Ovary (tissue), 7 donors: ENCODE measurements at regions not wholly inside any gene's neighbourhood (a gene's known extent, or its start where the extent isn't known, plus 50 kb on each side); places are given as distances from the start of the nearest gene placed in this dataset. TPM values are rescaled to one million over a fixed set of nuclear protein-coding genes. Genes with fewer than 3 reads are reported as not detected.
"Not testable (repeated sequence)": the region's sequence is repeated elsewhere in the genome, so short reads cannot be mapped to it uniquely, and the experiment has no call there.

ENCODE experiments used
- DNase-seq, 5 donors: peaks; one replicate each; pipeline ENCODE4 v3.0.0-alpha.2; 2019 to 2020
- H3K27ac ChIP-seq, 2 donors: fragments of 200-600 bp; one replicate each; pipeline versions ENCODE4 v1.5.1 to v1.8.0; 2019 to 2022
- H3K27me3 ChIP-seq: fragments of 200-600 bp; one replicate; pipeline ENCODE4 v1.8.0; 2022
- H3K36me3 ChIP-seq: fragments of 200-600 bp; sonication (generic); one replicate; pipeline ENCODE4 v1.5.1; 2019
- H3K4me1 ChIP-seq: one replicate; pipeline ENCODE4 v1.8.1; 2013; ENCODE audit warnings: mild to moderate bottlenecking, moderate library complexity; ENCODE audit not compliant: insufficient read depth
- H3K4me3 ChIP-seq: fragments of 200-600 bp; sonication (generic); one replicate; pipeline ENCODE4 v1.5.1; 2017
- H3K9me3 ChIP-seq, 2 donors: fragments of 200-600 bp in 1 of 2; sonication (generic) in 1 of 2; one replicate each; pipeline versions ENCODE4 v1.5.1 to v1.8.1; 2013 to 2019; ENCODE audit warnings: mild to moderate bottlenecking in 1 of 2, moderate library complexity in 1 of 2
- CTCF ChIP-seq, 3 donors: fragments of 450-650 bp in 2 of 3; fragments of 200-600 bp in 1 of 3; IDR thresholded peaks; one replicate each; pipeline versions ENCODE4 v1.5.1 to v1.8.0; 2016 to 2022; ENCODE audit warnings: antibody characterized with exemption in 3 of 3, mild to moderate bottlenecking in 1 of 3
- EP300 ChIP-seq: sonication (generic); formaldehyde crosslinking; IDR thresholded peaks from one replicate; pipeline ENCODE4 v1.6.1; 2017; ENCODE audit warnings: antibody characterized with exemption
- POLR2A ChIP-seq: fragments of 450-650 bp; IDR thresholded peaks from one replicate; pipeline ENCODE4 v1.6.1; 2017; ENCODE audit warnings: antibody characterized with exemption, mild to moderate bottlenecking, moderate library complexity
- WGBS, 3 donors: extraction: QIAGEN DNeasy Blood & Tissue Kit in 1 of 3; methylation state at CpG; one replicate each; pipeline versions ENCODE4 v1.1.5 to v1.1.7; 2013 to 2017; 5-methylcytosine and 5-hydroxymethylcytosine counted together
- intact Hi-C, 4 donors: fragments of 100-400 bp; cut with DNase I; formaldehyde crosslinking; loops; one replicate each; pipeline versions ENCODE4 v1.11.0 to v1.15.1; 2022 to 2023
- small RNA-seq: library from RNA; depleted of rRNA; stranded (forward); fragments of <200 nt; gene quantifications from one replicate; pipeline ENCODE3, GENCODE V24; 2016
- donor health status: DM: no; HTN: no; CAD: no; lungs with moderate emphysema.
- donor health status: DM: no; HTN: no; CAD: no.
- donor health status: Bipolar disorder and iron deficiency.
- donor health status: DM: no; HTN: no; CAD: no.
- donor health status: DM: yes; HTN: yes; CAD: no.

- H3K27me3 ChIP-seq, result no peaks in the 10 kb centered on the region
- H3K4me1 ChIP-seq, result no peaks in the 10 kb centered on the region
- no peak overlapping the region for H3K4me3 ChIP-seq
- H3K36me3 ChIP-seq, result no peaks in the 10 kb centered on the region
- no peak for TF ChIP-seq CTCF (IDR thresholded peaks at IDR 0.05)
- TF ChIP-seq POLR2A, result no peak
- TF ChIP-seq EP300, result no peak
- 32 to 45% (median 41%) methylated on average over 3 of the region's 3 CpGs for WGBS, 3 donors
- no peak overlapping the region for H3K27ac ChIP-seq
- intact Hi-C loops, result no loop called here
- no peaks in the 10 kb centered on the region for H3K9me3 ChIP-seq
- DNase-seq, result no peak
Measured at GRCh38 chr21:10464975-10465374, 56.4 kb upstream of the TPTE start.

DNA sequence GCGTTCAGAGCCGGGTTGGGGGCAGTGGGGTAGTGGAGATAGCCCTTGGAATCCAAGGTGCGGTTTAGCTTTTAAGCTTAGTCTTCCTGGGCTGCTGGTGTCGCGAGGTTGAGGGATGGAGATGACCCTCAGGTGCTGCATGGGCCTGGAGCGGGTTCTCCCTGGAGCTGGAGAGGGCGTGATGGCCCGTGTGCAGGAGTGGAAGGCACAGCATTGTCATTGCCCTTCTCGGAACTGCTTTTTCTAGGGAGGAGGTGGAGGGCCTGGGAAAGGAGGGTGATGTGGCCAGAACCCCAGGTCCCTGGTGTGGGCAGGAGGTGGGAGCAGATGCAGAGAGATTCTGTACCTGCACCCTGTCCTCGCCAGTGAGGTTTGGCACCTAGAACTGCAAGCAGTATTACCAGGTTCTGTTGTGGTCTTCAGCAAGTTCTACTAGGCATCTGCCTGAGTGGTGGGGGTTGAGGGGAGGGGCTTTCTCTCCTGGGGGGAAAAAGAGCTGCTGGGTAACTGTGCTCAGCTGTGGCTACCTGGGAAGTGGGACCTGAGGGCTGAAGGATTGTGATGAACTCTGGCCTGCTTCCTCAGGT is 55.8 kb upstream of the TPTE start:
- H3K4me3 ChIP-seq, DNase-seq, H3K27me3 ChIP-seq, intact Hi-C loops, H3K36me3 ChIP-seq, H3K27ac ChIP-seq, H3K9me3 ChIP-seq, H3K4me1 ChIP-seq: not testable (repeated sequence)
- 53 to 63% (median 60%) methylated on average over 10 of the region's 10 CpGs for WGBS, 3 donors

GRCh38 chr21:10466200-10466599 is 55.2 kb upstream of the TPTE start:
- intact Hi-C loops, result no loop called here
- no peak overlapping the region for H3K4me3 ChIP-seq
- no peaks in the 10 kb centered on the region for H3K9me3 ChIP-seq
- H3K27ac ChIP-seq, result no peak overlapping the region
- no peaks in the 10 kb centered on the region for H3K27me3 ChIP-seq
- H3K4me1 ChIP-seq, result no peaks in the 10 kb centered on the region
- no peak for DNase-seq
- TF ChIP-seq EP300 (no peak), POLR2A (no peak), CTCF (IDR thresholded peaks at IDR 0.05) (no peak)
- no peaks in the 10 kb centered on the region for H3K36me3 ChIP-seq
- 20 to 23% (median 21%) methylated on average over 2 of the region's 2 CpGs for WGBS, 3 donors

Small RNA genes lying in the stretch of these regions (small RNA-seq; reads per million reads assigned to genes)
- not detected for gene AF254983.2
